GM21447 (cell line): ENCODE measurements at regions not wholly inside any gene's neighbourhood (a gene's known extent, or its start where the extent isn't known, plus 50 kb on each side); places are given as distances from the start of the nearest gene placed in this dataset.
"Not testable (repeated sequence)": the region's sequence is repeated elsewhere in the genome, so short reads cannot be mapped to it uniquely, and the experiment has no call there.

ENCODE experiments used
- ATAC-seq: cut with Tn5 transposase; IDR thresholded peaks from one replicate; pipeline ENCODE4 v1.9.1; 2021; ENCODE audit not compliant: unreplicated experiment

- not testable (repeated sequence) for ATAC-seq
Measured at GRCh38 chr9:99670886-99671285, 150.8 kb upstream of the NR4A3 start.

DNA sequence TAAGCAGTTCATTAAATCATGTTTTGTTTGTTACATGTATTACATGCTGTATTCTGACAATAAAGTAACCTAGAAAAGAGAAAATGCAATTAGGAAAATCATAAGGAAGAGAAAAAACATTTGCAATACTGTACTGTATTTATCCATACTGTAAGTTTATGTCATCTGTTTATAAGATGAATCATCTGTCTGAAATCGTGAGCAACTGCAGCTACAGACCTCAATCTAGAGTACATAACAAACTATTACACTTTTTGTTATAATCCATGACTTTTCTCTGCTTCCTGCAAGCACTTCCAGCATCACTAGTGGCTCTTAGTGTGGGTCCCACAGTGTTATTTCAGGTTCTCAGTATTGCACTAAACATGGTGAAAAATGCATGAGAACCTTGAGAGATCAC, 144.4 kb upstream of the NR4A3 start:
- no peak for ATAC-seq

- ATAC-seq: no peak
Measured at GRCh38 chr9:99678566-99678965, 143.1 kb upstream of the NR4A3 start.

GRCh38 chr9:99680191-99680590, 141.5 kb upstream of the NR4A3 start:
- ATAC-seq: no peak

GRCh38 chr9:99681113-99681512, 140.6 kb upstream of the NR4A3 start:
- ATAC-seq: no peak

DNA sequence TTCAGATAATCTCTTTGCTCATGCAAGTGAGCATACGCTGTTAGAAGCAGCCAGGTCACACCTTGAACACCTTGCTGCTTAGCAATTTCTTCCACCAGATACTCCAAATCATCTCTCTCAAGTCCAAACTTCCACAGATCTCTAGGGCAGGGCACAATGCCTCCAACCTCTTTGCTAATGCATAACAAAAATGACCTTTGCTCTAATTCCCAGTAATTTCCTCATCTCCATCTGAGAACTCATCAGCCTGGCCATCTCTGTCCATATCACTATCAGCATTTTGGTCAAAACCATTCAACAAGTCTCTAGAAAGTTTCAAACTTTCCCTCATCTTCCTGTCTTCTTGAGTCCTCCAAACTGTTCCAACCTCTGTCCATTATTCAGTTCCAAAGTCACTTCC, 139.3 kb upstream of the NR4A3 start:
- ATAC-seq: no peak

DNA sequence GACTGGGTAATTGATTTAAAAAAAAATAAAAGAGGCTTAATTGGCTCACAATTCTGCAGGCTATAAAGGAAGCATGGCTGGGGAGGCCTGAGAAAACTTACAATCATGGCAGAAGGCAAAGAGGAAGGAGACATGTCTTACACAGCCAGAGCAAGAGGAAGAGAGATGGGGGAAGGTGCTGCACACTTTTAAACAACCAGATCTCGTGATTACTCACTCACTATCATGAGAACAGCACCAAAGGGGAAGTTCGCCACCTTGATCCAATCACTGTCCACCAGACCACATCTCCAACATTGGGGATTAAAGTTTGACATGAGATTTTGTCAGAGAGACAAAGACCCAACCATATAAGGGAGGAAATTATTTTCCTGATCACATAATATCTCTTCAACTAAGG, 138.8 kb upstream of the NR4A3 start:
- no peak for ATAC-seq

- ATAC-seq: no peak
Measured at GRCh38 chr9:99690573-99690972, 131.1 kb upstream of the NR4A3 start.

DNA sequence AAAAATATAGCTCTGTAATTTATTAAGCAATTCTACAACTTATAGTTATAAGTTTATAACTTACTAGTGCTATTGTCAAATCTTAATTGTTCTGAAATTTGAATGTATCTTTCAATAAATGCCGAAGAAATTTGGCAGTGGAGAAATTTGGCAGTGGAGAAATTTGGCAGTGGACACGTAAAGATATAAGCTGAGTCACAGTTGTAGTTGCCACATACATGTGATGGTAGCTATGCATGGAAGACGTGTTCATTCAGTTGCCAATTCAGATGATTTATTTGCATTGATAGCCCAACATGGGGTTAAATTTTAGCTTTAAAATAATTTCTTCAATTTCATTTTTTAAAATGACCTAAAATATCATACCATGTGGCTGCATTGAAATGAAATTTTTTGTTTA, 127.8 kb upstream of the NR4A3 start:
- ATAC-seq: no peak

DNA sequence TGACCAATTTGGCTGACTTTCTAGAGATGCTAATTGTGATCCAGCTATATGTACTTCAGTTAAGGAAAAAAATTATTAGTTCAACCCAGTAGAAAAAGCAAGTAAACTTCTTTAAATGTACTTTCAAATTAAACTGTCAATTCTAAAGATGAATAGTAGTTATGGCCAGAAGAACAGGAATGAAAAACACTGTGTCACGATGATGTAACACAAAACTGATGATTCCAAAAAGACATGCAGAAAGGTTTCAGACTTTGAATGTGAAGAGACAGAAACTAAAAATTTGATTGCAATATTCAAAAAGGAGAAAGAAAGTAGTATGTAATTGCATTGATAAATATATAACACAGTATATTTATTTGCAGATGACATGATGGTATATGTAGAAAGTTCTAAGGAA, 127.3 kb upstream of the NR4A3 start:
- no peak for ATAC-seq

DNA sequence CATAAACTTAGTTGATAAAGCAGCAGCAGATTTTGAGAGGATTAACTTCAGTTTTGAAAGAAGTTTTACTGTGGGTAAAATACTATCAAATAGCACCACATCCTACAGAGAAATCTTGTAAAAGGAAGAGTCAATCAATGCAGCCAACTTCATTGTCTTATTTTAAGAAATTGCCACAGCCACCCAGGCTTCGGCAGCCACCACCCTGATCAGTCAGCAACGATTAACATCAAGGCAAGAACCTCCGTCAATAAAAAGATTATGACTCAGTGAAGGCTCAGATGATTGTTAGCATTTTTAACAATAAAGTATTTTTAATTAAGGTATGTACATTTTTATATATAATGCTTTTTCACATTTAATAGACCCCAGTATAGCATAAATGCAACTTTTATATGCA, 122.3 kb upstream of the NR4A3 start:
- ATAC-seq: no peak

DNA sequence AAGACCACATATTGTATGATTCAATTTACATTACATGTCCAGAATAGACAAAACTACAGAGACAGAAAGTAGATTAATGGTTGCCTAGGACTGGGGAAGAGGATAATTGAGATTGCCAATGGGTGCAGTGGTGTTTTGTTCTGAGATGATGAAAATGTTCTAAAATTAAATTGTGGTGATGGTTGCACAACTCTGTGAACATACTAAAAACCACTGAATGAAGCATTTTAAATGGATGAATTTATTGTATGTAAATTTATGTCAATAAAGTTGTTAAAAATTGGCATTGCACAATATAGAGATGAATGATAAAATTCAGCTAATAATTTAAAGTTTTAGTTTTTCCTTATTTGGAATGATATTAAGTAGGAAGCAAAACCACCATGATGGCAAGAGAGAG, 109.5 kb upstream of the NR4A3 start:
- no peak for ATAC-seq

DNA sequence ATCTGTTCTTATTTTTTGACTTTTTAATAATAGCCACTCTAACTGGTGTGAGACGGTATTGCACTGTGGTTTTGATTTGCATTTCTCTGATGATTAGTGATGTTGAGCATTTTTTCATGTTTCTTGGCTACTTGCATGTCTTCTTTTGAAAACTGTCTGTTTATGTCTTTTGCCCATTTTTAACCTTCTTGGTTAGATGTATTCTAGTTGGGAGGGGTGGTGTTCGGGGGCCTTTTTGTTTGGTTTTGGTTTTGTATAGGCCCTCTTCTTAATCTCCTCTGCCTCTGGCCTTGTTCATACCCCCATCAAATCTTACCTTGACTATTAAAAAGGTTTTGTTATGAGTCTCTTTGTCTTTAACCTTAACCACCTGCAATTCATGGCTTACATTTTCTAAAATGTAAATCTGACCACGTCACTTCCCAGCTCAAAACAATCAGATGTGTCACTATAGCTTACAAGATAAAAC, 107.8 kb upstream of the NR4A3 start:
- no peak for ATAC-seq

GRCh38 chr9:99718631-99719030, 103.1 kb upstream of the NR4A3 start:
- no peak for ATAC-seq

- peak; percentile 93 for ATAC-seq
Measured at GRCh38 chr9:99720455-99721050, 101.1 kb upstream of the NR4A3 start.

GRCh38 chr9:99721898-99722297, 99.8 kb upstream of the NR4A3 start:
- ATAC-seq: no peak

DNA sequence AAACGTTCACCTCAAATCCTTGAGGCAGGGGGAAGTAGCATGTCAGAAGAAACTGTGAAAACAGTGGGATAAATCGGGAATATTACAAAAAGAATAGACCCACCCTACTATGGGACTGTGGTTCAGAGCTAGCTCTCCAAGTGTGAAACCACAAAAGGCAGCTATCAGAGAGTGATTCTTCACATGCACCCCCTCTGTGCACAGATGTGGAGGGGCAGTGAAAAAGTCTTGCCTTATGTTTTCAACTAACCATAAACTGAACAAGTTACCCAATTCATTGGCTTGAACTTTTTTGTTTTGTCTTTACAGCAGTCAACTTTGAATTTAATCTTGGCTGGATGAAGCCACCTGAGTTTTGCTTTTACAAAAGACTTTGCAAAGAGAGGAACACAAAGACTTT, 98.8 kb upstream of the NR4A3 start:
- ATAC-seq: no peak

DNA sequence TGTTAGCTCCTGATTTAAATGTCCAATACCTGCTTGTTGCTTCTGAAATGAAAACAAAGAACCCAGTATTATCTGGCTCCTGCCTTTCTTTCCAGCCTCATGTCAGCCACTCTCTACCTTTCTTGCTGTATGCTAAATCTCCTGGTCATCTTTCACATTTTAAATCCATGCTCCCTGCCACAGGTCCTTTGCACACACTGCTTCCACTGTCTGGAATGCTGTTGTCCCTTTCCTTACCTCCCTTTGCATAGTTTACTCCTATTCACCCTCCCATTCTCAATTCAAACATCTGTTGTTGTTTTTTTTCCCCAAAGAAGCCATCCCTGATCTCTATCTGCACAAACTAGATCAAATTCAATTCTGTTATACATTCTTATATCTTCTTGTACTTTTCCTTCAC, 97.0 kb upstream of the NR4A3 start:
- no peak for ATAC-seq

DNA sequence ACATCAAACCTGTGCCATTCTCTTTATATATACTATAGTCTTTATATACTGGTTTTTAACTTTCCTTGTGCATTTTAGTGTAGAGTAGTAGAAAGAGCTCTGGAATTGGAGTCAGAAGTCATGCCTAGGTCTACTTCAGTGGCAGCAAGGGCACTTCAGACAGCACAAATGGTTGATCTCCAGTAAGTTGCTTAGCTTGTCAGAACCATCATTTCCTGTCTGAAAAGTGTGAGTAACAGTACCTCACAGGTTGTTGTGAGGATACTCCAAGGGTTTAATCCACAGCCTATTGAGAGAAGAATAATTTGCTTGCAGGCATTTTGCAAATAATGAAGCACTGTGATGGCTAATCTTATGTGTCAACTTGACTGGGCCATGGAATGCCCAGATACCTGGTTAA, 95.8 kb upstream of the NR4A3 start:
- ATAC-seq: no peak

DNA sequence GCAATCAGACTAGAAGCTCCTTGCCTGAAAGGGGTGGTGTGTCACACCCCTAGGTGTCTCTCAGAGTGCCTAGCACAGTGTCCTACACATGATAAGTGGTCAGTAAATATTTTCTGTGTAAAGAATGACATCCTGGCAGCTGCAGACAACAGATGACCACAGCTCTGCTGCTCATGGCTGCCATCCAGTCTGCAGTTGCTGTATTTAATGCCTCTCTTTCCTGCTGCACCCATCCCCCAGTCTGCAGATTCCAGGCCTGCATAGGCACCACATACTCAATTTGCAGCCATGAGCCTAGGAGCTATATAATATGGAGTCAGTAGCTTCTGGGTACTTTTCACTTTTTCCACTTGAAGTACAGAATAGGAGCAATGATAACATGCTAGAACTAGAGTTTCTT, 94.9 kb upstream of the NR4A3 start:
- no peak for ATAC-seq

GRCh38 chr9:99730062-99730461, 91.6 kb upstream of the NR4A3 start:
- no peak for ATAC-seq

DNA sequence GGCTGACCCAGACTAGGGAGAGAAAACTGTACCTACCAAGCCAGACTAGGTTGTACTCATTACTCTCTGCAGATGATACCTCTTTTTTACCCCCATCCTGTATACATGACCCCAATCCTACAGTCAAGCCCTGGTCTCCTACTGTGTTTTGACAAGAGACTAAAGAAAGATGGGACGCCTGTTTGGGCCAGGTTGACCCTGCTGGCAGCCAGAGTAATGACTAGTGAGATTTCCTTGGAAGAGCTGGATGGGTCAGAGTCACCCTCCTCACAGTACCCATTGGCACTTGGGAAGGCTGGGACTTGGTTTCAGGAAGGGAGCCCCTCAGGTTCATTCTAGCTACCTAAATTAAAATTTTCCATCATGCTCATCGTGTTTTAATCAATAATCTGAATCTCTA, 89.7 kb upstream of the NR4A3 start:
- ATAC-seq: no peak

DNA sequence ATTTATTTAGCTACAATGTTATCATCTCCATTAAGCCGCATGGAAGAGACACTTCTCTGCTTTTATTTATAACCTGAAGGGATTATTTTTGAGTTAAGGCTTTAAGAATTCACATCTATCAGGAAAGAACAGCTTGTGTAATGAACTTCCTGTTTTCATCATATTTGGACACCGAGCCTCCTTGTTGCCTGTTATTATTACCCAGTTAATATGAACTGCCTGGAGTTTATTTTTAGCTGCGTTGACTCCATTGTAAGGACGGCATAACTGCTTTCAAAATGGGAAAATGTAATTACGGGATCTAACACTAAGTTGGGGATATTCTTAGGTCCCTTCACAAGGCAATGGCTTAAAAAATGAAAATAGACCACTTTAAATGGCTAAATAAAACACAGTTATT, 89.0 kb upstream of the NR4A3 start:
- no peak for ATAC-seq

- ATAC-seq: no peak
Measured at GRCh38 chr9:99735041-99735440, 86.6 kb upstream of the NR4A3 start.
